ENCODE measurements at regions not wholly inside any gene's neighbourhood (a gene's known extent, or its start where the extent isn't known, plus 50 kb on each side); places are given as distances from the start of the nearest gene placed in this dataset.

DNA sequence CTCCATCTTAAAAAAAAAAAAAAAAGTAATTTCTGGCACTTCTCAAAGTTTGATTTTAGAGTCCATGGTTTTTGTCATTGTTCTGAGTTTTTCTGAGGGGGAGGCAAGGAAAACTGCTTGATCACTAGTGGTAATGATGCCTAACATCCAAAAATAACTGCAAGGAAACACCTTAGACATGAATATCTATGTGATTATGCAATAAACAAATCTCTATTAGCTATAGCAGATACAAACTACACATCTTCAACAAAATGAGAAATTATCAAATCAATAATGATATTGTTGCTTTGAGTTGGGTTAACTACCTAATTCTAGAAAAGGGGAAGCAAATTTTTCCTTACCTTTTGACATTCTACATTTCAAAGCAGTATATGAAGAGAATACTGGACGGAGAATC, 230.9 kb upstream of the JARID2 start:
- no peak overlapping the region for H3K4me3 Mint-ChIP-seq
- Histone ChIP-seq H3K27me3 (ENCODE audit: insufficient read depth, low read length) (no peaks in the 10 kb centered on the region), H3K14ac (ENCODE audit: insufficient read depth, low read length) (no peak overlapping the region), H2AK5ac (ENCODE audit: insufficient read length, low read length) (no peak overlapping the region), H3T11ph (ENCODE audit: low read length) (no peak overlapping the region), H3K79me2 (ENCODE audit: insufficient read depth, low read length) (peaks cover 7% of the 10 kb centered on the region; the same call in 1 of the 2 replicates), H2BK120ac (ENCODE audit: low read depth, low read length, poor library complexity, severe bottlenecking) (no peak overlapping the region), H4K8ac (replicated peaks; ENCODE audit: insufficient read length, low read depth, low read length) (no peak overlapping the region), H3K9ac (ENCODE audit: extremely low read depth, insufficient read length, low read length) (no peak overlapping the region), H3K18ac (ENCODE audit: insufficient read length, low read depth, low read length) (no peak overlapping the region), H4K91ac (ENCODE audit: insufficient read length, low read depth, low read length) (no peak overlapping the region), H3K27ac (ENCODE audit: insufficient read length, low read depth, low read length) (no peak overlapping the region), H3K4me1 (ENCODE audit: insufficient read depth, low read length) (peaks cover 1% of the 10 kb centered on the region; the same call in 1 of the 2 replicates), H2BK20ac (ENCODE audit: low read depth, low read length, poor library complexity, severe bottlenecking) (no peak overlapping the region), H4K20me1 (ENCODE audit: control insufficient read depth, insufficient read depth, insufficient read length) (peaks cover 2% of the 10 kb centered on the region), H3K79me1 (ENCODE audit: insufficient read depth, low read depth, low read length, poor library complexity, severe bottlenecking) (no peaks in the 10 kb centered on the region), H3K56ac (ENCODE audit: insufficient read length, low read depth, low read length) (no peak overlapping the region), H2BK15ac (ENCODE audit: low read depth, low read length) (no peak overlapping the region), H3K23me2 (ENCODE audit: insufficient read length, low read depth, low read length, poor library complexity, severe bottlenecking) (no peaks in the 10 kb centered on the region), H3K4ac (ENCODE audit: low read depth, low read length) (no peak overlapping the region), H2BK5ac (ENCODE audit: insufficient read length, low read length) (no peak overlapping the region), H3K9me3 (ENCODE audit: control insufficient read depth, low read depth, low read length) (no peaks in the 10 kb centered on the region), H4K5ac (ENCODE audit: insufficient read length, low read depth, low read length) (no peak overlapping the region), H2AFZ (ENCODE audit: low read length) (no peak overlapping the region), H3K4me2 (ENCODE audit: insufficient read depth, insufficient read length, low read length) (no peak overlapping the region), H2BK12ac (ENCODE audit: insufficient read length, low read depth, low read length) (no peak overlapping the region), H3K23ac (ENCODE audit: insufficient read length, low read depth, low read length) (no peak overlapping the region)
- H3K27me3 Mint-ChIP-seq (ENCODE audit: low read depth): no peaks in the 10 kb centered on the region
- WGBS (ENCODE audit: extremely low coverage, insufficient read length, low lambda C conversion rate): no CpG with 5 or more reads among the region's 1 CpG
- H3K9me3 Mint-ChIP-seq: no peaks in the 10 kb centered on the region; a peak in 1 of 5 replicates
- DNase-seq: no peak
- peaks cover 25 to 29% of the 10 kb centered on the region in 2 experiments for H3K4me1 Mint-ChIP-seq
- no peak overlapping the region for H3K27ac Mint-ChIP-seq
- H3K36me3 Mint-ChIP-seq (ENCODE audit: insufficient read depth in 1 of 3, low read depth in 3 of 3): peaks cover 3 to 12% (median 10%) of the 10 kb centered on the region in 3 experiments
- TF ChIP-seq CTCF (conservative IDR thresholded peaks at IDR 0.05): no peak
